ENCODE measurements at regions not wholly inside any gene's neighbourhood (a gene's known extent, or its start where the extent isn't known, plus 50 kb on each side); places are given as distances from the start of the nearest gene placed in this dataset.

GRCh38 chr3:1513662-1514061, 420.8 kb downstream of the CNTN6 start:
- no peak for TF ChIP-seq CTCF (IDR thresholded peaks at IDR 0.05)
- no peak for TF ChIP-seq POLR2A (IDR thresholded peaks at IDR 0.05)
- no peak for TF ChIP-seq POLR2AphosphoS5 (IDR thresholded peaks at IDR 0.05)
